Activated CD4-positive, alpha-beta T cell treated with anti-CD3 and anti-CD28 coated beads, Interleukin-2, amount 50 U/mL, for 16 hours (primary cell): ENCODE measurements at regions not wholly inside any gene's neighbourhood (a gene's known extent, or its start where the extent isn't known, plus 50 kb on each side); places are given as distances from the start of the nearest gene placed in this dataset.
A peak's percentile ranks its signal among the peaks of the same experiment; 100 is the strongest.
"Not testable (repeated sequence)": the region's sequence is repeated elsewhere in the genome, so short reads cannot be mapped to it uniquely, and the experiment has no call there.

Source experiments
- DNase-seq: peaks from one replicate; pipeline ENCODE4 v3.0.0-alpha.2; 2020

DNA sequence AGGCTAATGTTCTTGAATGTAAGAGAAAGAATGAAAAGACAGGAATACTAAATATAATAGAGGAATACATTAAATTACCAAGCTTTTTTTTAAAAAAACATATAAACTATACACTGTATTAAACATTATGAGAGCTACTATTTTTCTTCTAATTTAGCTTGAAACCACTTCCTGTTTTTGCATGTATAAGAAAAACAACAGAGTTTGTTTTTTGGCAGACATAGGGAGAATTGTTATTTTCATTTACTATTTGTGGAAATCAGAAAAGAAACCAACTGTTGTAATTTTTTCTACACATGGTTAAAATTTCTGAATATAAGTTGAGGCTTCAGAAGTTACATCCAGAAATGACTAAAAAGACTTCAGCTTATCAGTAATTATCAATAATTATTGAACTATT is 991.8 kb upstream of the GJE1 start:
- DNase-seq: no peak

DNA sequence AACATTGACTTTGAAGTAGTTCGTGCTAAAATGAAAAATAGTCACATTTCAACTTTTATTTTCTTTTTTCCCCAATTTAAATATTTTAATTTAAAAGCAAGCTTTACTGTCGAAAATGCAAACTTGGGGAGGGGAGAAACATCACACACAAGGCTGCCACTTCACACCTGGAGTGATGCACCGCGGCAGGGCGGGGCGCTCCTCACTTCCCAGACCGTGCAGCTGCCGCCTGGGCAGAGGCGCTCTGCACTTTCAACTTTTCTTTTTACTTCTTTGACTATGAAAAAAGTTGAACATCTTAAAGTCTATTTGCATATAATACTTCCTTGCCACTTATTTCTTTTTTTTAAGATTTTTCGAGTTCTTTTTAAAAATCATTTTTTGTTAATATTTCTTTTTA is 993.3 kb upstream of the GJE1 start:
- DNase-seq: no peak

DNA sequence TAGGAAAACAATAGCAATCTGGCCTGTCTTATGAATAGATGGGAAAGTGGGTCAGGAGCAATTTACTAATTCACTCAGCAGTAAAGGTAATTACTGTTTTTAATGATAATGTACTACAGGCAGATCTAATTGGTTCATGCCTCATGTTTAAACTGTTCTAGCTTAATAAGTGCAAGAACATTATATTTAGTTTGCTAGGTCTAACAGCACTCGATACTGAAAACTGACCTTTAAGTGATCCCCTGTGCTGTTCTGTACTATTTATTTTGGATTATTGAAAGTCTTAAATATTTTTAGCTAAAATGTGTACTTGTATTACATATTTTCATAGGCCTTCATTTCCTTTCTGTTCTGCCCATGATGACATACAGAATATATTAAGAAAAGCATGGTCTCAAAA is 998.0 kb upstream of the GJE1 start:
- DNase-seq: no peak

DNA sequence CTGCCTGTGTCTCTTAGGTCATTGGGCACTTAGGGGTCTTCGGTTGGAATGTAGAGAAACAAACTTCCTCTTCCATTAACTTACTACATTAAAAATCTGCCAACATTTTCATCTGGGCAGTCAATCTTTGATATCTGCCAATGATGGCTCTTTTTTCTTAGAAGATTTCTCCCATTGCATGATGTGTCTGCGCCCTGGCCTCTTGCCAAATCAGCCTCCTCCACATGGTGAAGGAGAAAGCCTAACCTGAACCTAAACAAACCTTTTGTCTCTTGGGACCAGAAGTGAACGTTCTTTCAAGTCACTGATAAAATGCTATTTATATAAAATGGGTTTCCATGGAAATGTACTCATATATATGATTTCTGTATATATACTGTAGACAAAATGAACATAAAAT is 998.9 kb upstream of the GJE1 start:
- no peak for DNase-seq

DNA sequence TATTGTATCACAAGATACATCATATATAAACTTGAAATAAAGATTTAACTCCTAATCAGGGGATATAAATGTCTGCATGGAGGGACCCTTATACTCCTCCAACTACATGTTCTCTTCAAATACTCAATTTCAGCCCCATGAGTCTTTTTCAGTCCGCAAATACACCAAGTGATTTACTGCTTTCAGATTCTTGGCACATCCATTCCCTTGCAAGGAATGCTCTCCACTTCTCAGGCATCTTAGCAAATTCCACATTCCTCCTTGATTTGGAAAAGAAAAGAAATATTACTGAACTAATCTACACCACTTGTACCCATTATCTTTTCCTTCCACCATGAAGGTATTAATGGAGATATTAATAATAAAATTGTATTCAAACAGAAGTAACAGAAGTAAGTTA is 999.4 kb upstream of the GJE1 start:
- no peak for DNase-seq

DNA sequence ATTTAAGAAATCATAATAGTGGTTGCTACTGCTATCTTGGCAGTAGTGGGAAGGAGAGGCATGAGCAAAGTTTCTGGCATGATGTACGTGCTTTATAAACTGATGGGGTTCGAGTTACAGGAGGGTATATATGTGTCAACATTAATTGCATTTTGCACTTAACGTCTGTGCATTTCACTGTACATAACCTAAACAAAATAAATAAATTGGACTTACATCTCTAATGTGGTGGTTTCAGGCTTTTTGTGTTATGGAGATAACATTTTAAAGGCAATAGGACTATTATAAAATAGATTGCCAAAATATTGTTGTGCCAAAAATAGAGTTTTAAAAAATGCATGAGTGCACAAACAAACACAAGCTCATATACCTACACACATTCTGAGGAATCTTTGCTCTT is 1001.1 kb upstream of the GJE1 start:
- no peak for DNase-seq

DNA sequence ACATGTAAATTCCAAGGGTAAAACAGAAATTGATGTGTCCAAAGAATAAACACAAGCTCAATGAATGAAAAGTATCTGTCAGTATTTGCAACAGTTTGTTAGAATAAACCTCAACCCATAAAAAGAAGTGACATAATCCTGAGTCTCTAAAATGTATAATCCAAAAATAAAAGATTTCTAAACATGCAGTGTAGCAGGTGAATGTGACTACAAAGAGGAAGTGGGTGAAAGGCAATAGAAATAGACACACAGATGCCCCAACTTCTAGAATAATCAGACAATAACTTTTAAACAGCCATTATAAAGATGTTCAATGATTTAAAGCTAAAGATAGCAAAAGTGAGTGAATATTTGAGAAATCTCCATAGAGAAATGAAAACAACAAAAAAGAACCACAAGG is 1009.2 kb upstream of the GJE1 start:
- no peak for DNase-seq

DNA sequence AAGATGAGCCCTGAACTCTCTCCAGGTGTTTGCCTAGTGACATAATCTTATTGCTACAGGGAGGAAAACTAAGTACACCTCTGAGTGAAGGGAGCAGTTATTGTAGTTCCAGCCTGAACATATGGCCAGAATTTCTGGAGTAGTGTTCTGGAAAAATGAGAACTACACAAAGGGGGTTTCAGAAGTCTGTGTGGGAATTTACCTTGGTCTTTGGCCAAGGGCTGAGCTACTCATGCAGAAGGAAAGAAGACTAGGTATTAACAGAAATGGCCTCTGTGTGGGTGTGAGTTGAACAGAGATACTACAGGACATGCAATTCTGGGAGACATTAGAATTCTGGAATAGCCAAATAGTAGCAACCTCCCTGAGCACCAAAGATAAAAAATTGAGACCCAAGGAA is 1009.7 kb upstream of the GJE1 start:
- DNase-seq: no peak

DNA sequence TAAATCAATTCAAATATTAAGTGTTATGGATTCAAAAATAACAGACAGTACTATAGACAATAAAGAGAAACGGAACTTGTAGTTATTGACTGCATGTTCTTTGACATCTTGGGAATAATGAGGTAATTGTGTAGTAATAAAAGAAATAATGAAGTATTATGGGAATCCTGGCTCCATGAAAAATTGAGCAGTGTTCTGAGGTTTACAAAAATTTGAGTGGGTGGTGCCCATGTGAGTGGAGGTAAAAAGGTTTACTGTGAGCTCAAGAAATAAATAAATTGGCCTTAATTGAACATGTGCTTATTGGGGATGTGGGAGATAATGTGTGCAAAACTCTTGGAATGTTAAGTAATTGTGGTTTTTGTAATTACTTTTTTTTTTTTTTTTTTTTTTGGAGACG is 1013.7 kb upstream of the GJE1 start:
- no peak for DNase-seq

DNA sequence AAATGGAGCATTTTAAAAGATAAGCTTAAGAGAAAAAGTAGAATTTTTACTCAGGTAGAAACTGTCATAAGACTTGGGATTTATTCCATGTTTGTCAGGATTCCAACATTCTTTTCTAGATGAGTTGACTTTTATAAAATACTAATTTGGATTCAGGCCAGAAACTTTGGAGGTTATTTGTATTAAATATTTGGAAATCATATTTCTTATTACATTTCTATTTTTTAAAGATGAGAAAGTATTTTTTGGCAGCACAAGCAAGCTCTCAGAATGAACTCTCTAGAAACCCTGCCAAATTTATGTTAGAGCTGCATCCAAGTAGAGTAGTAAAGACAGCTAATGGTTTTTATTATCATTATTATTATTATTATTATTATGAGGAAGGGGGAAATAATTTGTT is 1014.9 kb upstream of the GJE1 start:
- DNase-seq: no peak

DNA sequence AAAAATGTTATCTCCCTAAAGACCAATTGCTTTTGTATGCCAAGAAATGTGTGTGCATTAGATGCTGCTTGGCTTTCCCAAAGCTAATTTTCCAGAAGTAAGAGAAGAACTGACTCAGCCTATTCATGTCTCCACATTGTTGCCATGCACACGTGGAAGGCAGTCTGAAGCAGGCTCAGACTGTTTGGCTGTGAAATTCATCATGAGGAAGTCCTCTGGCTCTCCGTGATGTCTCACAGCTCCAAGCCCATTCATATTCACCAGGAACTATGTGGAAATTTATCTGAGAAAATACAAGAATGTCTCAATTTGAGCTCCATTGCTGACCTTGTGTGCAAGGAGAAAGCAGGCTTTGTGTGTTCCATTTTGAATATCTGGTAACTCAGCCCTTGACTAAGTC is 1022.2 kb upstream of the GJE1 start:
- DNase-seq: no peak

DNA sequence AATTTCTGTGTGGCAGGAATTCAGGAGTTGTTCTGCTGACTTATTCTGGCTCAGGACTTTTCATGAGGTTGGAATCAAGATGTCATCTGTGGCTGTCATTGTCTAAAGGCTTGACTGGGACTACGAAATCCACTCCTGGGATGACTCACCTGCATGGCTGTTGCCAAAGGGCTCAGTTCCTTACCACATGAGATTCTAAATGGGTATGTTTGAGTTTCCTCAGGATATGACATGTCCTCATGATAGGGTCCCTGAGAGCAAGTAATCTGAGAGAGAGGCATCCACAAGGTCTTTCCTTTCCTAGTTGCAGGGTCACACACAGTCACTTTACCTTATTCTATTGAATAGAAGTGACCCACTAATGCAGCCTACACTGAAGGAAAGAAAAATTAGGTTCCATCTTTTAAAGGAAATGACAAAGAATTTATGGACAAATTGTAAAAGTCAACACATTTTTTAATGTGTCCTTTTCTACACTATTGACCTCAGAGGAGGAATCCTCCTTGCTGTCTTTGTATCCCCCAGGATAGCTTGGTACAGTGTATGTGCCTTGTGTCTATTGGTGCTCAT is 1025.0 kb upstream of the GJE1 start:
- DNase-seq: peak; percentile 1

DNA sequence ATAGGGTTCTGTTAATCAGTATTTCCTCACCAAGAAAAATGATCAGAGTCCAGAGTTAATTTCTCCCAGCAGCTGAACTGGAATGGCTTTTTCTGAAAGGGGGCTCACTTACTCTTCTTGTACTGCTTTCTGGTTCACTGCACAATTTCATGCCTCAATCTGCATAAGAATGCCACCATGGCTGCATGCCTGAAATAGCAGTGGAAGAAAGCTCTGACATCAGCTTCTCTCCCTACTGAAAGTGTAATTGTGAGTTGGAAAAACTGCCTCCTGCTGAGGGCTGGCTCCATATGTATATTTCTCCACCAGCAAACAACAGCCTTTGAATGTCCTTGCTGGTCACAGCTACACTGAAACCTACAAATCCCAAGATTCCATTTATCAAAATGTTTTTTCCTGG is 1027.2 kb upstream of the GJE1 start:
- no peak for DNase-seq

DNA sequence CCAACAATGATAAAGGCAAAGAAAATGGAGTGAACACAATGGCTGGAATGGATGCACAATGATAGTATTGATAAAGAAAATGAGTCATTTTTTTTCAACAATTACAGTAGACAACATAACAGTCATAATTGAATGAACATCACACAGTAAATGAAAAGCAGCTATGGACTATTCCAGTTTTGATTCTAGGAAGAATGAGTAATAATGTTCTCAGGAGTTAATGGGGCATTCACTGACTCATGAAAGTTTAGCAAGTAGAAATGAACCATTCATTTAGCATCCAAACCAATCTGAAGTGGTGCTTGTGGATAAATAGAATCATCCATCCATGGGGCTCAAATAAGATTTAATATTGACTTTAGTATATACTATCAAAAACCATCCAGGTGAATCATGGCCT is 1029.5 kb upstream of the GJE1 start:
- peak; percentile 2 for DNase-seq

DNA sequence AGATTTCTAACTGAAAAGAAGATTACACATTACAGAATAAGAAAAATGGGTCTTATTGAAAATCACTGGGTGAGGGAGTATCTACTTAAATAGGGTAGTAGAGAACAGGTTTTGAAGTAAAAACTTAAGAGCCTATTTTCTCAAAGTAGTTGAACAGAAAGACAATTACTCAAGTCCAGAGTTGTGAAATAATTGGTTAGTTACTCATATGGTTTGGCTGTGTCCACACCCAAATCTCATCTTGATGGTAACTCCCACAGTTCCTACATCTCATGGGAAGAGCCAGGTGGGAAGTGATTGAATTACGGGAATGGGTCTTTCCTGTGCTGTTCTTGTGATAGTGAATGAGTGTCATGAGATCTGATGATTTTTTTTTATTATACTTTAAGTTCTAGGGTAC is 1035.3 kb upstream of the GJE1 start:
- no peak for DNase-seq

DNA sequence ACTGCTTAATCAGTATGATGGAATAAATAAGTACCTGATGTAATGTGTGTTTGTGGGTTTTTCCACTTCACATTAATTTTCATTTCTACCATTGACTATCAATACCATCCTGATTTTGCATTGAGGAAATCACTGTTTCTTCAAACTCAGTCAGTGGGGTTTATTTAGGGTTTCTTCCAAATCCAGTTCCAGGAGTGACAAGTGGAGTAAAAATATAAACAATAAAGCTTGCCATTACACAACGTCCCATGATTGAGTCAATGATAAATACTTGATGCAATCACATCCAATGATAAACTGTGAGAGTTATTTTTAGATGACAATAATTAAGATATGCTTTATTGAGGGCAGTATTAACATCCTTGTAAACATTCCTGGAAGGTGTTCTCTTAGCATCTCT is 1037.4 kb upstream of the GJE1 start:
- no peak for DNase-seq

DNA sequence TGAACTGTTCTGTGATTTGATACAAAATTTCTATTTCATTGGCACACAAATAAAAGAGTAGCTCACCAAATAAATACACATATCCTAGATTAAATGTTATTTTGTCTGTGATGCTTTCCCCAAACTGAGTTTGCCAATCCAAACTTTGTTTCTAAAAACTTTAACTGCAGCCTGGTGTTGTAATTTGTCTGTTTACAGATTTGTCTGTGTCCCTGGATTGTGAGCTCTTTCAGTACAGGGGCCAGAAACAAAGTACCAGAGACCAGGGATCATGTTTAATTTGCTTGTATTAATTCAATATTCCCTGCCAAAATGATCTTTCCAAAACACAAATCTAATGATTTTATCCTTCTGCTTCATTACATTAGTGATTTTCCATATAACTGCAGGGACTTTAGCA is 1044.6 kb upstream of the GJE1 start:
- DNase-seq: no peak

DNA sequence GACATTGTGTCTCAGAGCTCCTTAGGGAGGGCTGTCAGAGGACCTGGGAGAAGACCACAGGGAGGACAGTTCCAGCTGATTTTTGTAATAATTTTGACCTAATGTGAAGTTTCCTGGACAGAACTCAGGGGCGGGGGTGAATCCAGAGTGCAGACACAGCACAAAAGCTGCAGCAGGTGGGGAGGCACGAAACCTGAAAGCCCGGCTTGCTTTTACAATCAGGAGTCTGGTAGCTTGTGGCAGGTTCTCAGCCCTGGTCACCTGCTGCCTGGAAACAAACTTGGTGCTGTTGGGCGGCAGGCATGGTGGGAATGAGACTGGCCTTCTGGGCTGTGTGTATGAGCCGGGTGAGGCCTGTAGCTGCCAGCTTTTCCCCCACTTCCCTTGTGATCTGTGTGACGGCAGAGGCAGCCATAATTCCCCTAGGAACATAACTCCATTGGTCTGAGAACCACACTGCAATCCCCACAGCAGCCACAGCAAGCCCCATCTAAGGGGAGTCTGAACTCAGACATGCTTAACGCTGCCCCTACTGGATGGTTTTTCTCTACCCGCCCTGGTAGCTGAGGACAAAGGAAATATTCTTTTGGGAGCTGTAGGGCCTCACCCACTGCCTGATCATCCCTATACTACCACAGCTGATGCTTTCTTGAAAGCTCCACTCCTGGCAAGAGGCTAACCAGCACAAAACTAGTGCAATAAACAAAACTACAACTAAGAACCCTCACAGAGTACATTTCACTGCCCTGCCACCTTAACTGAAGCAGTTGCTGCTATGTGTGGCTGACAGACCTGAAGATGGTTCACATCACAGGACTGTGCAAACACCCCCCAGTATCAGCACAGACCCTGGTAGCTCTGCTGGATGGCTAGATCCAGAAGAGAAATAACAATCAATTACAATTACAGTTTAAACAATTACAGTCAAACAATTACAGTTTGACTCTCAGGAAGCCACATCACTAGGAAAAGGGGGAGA is 1055.1 kb upstream of the GJE1 start:
- DNase-seq: peak; percentile 10

DNA sequence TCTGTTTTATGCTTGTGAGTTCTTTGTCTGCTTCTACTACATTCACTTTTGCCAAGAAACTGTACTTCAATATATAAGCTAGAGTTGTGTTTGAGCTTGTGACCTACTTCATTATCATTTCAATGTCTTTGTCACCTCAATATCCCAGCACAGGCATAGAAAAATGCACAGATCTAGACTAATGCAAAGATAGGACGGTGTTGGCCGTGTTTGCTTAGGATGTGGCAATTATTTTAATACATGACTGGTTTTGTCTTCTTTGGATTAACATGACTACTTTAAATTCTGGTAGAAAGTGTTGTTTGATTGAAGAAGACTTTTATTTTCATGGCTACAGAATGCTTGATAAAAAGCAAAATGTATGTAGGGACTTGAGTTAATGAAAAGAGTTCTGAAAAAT is 1075.0 kb upstream of the GJE1 start:
- DNase-seq: no peak

DNA sequence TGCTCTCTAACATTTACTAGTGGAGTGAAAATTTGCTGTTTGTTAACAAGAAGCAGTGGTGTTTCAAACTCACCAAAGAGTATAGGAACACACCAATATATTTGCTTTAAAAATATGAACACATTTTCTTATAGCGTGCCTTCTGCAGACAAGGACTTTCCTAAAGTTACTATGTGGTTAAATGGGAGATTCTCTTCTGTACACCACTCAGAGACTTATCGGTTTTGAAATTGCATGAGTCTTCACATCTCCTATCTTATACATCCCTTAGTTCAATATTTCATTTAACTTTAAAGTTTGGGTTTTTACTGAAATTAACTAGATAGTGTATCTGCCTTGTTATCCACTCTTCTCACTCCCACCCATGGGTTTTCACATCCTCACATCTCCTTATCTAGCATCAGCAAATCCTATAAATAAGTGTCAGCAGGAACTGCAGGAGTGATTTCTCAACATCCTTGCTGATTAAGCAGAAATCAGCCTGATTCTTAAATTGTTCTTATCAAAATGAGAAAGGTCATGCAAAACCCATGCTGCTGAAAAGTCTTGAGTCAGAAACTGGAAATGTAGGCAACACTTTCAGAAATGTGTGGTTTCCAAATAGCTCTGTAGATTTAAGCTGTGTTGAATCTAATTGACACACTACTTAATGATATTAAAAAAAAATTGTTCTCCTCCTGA is 1075.6 kb upstream of the GJE1 start:
- DNase-seq: no peak

DNA sequence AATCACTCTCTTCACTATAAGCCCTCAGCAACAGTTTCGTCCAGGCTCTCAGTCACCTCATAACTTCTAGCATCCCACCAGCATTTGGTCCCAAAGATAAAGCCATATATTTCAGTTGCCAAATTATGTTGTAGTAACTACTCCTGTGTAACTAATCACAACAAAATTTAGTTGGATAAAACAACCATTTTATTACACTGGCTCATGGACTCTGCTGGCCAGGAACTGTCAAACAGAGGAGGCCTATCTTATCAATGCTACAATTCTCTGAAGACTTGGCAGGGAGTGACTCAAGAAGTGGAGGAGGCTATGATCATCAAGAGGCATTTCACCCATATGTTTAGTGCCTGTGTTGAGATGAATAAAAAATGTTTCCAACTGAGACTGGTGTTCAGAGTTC is 1082.3 kb upstream of the GJE1 start:
- DNase-seq: no peak

DNA sequence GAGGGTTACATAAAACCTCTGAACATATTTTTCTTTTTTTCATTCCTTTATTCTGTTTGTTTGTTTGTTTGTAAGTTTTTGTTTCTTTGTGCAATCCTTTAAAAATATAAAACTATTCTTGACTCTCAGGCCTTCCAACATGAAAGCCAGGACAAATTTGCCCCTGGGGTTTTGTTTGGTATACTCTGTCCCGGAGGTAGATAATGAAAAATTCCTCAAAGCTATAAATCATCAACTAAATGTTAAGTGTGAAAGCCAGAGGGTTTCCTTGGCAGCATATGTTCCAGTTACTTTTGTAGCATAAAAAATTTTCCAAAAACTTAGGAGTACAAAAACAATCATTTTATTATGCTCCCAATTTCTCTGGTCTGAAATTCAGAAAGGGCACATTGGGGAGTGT is 1084.3 kb upstream of the GJE1 start:
- DNase-seq: no peak

DNA sequence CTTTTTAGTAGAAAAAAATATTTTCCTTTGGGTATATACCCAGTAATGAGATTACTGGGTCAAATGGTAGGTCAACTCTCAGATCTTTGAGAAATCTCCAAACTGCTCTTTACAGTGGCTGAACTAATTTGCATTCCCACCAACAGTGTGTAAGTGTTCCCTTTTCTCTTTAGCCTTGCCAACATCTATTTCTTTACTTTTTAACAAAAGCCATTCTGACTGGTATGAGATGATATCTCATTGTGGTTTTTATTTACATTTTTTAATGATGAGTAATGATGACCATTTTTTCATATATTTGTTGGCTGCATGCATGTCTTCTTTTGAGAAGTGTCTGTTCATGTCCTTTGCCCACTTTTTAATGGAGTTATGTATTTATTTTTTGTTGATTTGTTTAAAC is 1086.2 kb upstream of the GJE1 start:
- DNase-seq: not testable (repeated sequence)

DNA sequence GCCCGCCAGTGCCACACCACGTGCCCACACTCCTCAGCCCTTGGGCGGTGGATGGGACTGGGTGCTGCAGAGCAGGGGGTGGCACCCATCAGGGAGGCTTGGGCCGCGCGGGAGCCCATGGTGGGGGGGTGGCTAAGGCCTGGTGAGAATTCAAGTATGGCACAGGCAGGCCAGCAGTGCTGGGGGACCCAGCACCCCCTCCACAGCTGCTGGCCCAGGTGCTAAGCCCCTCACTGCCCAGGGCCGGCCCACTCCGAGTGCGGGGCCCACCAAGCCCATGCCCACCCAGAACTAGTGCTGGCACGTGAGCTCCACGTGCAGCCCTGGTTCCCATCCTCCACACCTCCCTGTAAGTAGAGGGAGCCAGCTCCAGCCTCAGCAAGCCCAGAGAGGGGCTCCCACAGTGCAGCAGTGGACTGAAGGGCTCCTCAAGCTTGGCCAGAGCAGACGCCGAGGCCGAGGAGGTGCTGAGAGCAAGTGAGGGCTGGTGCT is 1091.1 kb upstream of the GJE1 start:
- no peak for DNase-seq
